ENCODE measurements at regions not wholly inside any gene's neighbourhood (a gene's known extent, or its start where the extent isn't known, plus 50 kb on each side); places are given as distances from the start of the nearest gene placed in this dataset.

DNA sequence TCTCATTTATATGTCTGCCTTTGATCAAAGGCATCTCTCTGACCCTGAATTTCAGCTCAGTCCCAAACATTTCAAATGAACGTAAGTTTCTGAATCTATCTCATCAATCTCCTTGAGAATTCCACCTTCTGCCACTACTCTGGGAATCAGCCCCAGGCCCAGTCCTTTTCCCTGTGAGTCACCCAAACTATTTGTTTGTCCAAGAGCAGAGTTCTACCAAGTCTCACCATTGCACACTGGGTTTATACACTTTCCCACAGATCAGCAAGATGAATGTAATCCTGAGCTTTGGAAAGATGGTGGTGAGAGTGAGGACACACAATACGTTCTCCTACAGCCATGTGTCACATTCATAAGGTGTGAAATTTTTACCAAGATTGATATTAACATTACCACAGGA, 251.3 kb upstream of the VWC2 start (continued):
- TF ChIP-seq, protein P1, sequence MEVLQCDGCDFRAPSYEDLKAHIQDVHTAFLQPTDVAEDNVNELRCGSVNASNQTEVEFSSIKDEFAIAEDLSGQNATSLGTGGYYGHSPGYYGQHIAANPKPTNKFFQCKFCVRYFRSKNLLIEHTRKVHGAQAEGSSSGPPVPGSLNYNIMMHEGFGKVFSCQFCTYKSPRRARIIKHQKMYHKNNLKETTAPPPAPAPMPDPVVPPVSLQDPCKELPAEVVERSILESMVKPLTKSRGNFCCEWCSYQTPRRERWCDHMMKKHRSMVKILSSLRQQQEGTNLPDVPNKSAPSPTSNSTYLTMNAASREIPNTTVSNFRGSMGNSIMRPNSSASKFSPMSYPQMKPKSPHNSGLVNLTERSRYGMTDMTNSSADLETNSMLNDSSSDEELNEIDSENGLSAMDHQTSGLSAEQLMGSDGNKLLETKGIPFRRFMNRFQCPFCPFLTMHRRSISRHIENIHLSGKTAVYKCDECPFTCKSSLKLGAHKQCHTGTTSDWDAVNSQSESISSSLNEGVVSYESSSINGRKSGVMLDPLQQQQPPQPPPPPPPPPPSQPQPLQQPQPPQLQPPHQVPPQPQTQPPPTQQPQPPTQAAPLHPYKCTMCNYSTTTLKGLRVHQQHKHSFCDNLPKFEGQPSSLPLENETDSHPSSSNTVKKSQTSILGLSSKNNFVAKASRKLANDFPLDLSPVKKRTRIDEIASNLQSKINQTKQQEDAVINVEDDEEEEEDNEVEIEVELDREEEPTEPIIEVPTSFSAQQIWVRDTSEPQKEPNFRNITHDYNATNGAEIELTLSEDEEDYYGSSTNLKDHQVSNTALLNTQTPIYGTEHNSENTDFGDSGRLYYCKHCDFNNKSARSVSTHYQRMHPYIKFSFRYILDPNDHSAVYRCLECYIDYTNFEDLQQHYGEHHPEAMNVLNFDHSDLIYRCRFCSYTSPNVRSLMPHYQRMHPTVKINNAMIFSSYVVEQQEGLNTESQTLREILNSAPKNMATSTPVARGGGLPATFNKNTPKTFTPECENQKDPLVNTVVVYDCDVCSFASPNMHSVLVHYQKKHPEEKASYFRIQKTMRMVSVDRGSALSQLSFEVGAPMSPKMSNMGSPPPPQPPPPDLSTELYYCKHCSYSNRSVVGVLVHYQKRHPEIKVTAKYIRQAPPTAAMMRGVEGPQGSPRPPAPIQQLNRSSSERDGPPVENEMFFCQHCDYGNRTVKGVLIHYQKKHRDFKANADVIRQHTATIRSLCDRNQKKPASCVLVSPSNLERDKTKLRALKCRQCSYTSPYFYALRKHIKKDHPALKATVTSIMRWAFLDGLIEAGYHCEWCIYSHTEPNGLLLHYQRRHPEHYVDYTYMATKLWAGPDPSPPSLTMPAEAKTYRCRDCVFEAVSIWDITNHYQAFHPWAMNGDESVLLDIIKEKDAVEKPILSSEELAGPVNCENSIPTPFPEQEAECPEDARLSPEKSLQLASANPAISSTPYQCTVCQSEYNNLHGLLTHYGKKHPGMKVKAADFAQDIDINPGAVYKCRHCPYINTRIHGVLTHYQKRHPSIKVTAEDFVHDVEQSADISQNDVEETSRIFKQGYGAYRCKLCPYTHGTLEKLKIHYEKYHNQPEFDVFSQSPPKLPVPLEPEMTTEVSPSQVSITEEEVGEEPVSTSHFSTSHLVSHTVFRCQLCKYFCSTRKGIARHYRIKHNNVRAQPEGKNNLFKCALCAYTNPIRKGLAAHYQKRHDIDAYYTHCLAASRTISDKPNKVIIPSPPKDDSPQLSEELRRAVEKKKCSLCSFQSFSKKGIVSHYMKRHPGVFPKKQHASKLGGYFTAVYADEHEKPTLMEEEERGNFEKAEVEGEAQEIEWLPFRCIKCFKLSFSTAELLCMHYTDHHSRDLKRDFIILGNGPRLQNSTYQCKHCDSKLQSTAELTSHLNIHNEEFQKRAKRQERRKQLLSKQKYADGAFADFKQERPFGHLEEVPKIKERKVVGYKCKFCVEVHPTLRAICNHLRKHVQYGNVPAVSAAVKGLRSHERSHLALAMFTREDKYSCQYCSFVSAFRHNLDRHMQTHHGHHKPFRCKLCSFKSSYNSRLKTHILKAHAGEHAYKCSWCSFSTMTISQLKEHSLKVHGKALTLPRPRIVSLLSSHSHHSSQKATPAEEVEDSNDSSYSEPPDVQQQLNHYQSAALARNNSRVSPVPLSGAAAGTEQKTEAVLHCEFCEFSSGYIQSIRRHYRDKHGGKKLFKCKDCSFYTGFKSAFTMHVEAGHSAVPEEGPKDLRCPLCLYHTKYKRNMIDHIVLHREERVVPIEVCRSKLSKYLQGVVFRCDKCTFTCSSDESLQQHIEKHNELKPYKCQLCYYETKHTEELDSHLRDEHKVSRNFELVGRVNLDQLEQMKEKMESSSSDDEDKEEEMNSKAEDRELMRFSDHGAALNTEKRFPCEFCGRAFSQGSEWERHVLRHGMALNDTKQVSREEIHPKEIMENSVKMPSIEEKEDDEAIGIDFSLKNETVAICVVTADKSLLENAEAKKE (CRISPR knock-in tag; IDR thresholded peaks at IDR 0.05), result no peak
- TF ChIP-seq, protein P2, sequence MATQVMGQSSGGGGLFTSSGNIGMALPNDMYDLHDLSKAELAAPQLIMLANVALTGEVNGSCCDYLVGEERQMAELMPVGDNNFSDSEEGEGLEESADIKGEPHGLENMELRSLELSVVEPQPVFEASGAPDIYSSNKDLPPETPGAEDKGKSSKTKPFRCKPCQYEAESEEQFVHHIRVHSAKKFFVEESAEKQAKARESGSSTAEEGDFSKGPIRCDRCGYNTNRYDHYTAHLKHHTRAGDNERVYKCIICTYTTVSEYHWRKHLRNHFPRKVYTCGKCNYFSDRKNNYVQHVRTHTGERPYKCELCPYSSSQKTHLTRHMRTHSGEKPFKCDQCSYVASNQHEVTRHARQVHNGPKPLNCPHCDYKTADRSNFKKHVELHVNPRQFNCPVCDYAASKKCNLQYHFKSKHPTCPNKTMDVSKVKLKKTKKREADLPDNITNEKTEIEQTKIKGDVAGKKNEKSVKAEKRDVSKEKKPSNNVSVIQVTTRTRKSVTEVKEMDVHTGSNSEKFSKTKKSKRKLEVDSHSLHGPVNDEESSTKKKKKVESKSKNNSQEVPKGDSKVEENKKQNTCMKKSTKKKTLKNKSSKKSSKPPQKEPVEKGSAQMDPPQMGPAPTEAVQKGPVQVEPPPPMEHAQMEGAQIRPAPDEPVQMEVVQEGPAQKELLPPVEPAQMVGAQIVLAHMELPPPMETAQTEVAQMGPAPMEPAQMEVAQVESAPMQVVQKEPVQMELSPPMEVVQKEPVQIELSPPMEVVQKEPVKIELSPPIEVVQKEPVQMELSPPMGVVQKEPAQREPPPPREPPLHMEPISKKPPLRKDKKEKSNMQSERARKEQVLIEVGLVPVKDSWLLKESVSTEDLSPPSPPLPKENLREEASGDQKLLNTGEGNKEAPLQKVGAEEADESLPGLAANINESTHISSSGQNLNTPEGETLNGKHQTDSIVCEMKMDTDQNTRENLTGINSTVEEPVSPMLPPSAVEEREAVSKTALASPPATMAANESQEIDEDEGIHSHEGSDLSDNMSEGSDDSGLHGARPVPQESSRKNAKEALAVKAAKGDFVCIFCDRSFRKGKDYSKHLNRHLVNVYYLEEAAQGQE (IDR thresholded peaks at IDR 0.05; ENCODE audit: unreplicated experiment), result no peak
- TF ChIP-seq NANOG (IDR thresholded peaks at IDR 0.05; ENCODE audit: borderline replicate concordance), result no peak
- TF ChIP-seq STAT1 (IDR thresholded peaks at IDR 0.05; ENCODE audit: unreplicated experiment), result no peak
- TF ChIP-seq ZNF114 (CRISPR knock-in tag; IDR thresholded peaks at IDR 0.05), result no peak

DNA sequence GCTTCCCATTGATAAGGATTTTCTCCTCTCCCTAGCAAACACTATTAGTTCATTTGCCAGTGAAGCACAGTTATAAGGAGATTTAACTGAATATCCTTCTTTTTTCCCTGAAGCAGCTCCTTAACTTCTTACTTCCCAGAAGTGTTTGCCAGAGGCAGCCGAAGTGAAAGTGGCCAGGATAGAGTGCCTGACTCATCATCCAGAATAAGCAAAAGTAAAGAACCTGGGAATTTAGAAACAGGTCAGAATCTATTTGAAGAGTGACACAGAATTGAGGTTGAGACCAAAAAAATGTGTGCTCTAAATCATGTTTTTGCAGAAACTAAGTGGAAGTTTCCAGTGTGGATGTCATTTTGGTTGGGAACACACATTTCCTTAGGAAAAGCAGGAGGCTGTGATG, 249.6 kb upstream of the VWC2 start:
- no peaks in the 10 kb centered on the region for H4K20me1 ChIP-seq (replicated peaks; ENCODE audit: insufficient read depth)
- H3K79me2 ChIP-seq (replicated peaks; ENCODE audit: insufficient read depth), result no peaks in the 10 kb centered on the region
- H3K36me3 Mint-ChIP-seq (ENCODE audit: low read depth), result no peaks in the 10 kb centered on the region
- H3K4me2 ChIP-seq, result no peak overlapping the region
- no peaks in the 10 kb centered on the region for H3K27me3 ChIP-seq (ENCODE audit: insufficient read depth)
- H3K9me3 Mint-ChIP-seq, result no peaks in the 10 kb centered on the region; the same call in 2 of the 3 replicates
- DNase-seq (ENCODE audit: low spot score), result no peak
- no peaks in the 10 kb centered on the region for H3K36me3 ChIP-seq (ENCODE audit: insufficient read depth)
- H3K4me3 ChIP-seq, result no peak overlapping the region
- H3K4me3 Mint-ChIP-seq, result no peak overlapping the region
- peaks cover 10% of the 10 kb centered on the region for H3K9me2 ChIP-seq (ENCODE audit: insufficient read depth)
- H3K4me1 ChIP-seq (ENCODE audit: insufficient read depth), result peaks cover 24% of the 10 kb centered on the region
- no peak for ATAC-seq
- H2AFZ ChIP-seq, result no peak overlapping the region
- no peak overlapping the region for H3K27ac ChIP-seq (ENCODE audit: low read depth)
- H3K27me3 Mint-ChIP-seq (ENCODE audit: insufficient read depth, low read depth, poor library complexity), result no peaks in the 10 kb centered on the region
- H3K4me1 Mint-ChIP-seq, result peaks cover 17% of the 10 kb centered on the region
- no peak overlapping the region for H3K27ac Mint-ChIP-seq
- no peaks in the 10 kb centered on the region for H3F3A ChIP-seq (replicated peaks; ENCODE audit: low read depth)
- TF ChIP-seq STAT1 (IDR thresholded peaks at IDR 0.05; ENCODE audit: unreplicated experiment), result no peak
- TF ChIP-seq, protein P1 (CRISPR knock-in tag; IDR thresholded peaks at IDR 0.05), result no peak
- no peak for TF ChIP-seq EZH2phosphoT487 (IDR thresholded peaks at IDR 0.05; ENCODE audit: unreplicated experiment)
- TF ChIP-seq POLR2AphosphoS5 (IDR thresholded peaks at IDR 0.05; ENCODE audit: low read depth), result no peak

Measured in GM23338 (cell line).